ENCODE measurements at regions not wholly inside any gene's neighbourhood (a gene's known extent, or its start where the extent isn't known, plus 50 kb on each side); places are given as distances from the start of the nearest gene placed in this dataset.

GRCh38 chr7:63927261-63927660, 71.4 kb upstream of the ZNF722 start:
- TF ChIP-seq MAX (CRISPR knock-in tag; IDR thresholded peaks at IDR 0.05), result no peak
- TF ChIP-seq CTCF (IDR thresholded peaks at IDR 0.05), result no peak
- TF ChIP-seq GRHL2 (CRISPR knock-in tag; IDR thresholded peaks at IDR 0.05; ENCODE audit: insufficient replicate concordance, severe bottlenecking), result no peak
- TF ChIP-seq JUN (CRISPR knock-in tag; IDR thresholded peaks at IDR 0.05), result no peak
- no peak for TF ChIP-seq PRDM15 (CRISPR knock-in tag; IDR thresholded peaks at IDR 0.05)
- TF ChIP-seq ZNF219 (CRISPR knock-in tag; IDR thresholded peaks at IDR 0.05; ENCODE audit: borderline replicate concordance), result no peak
- TF ChIP-seq CREB1 (CRISPR knock-in tag; IDR thresholded peaks at IDR 0.05), result no peak
- no peak for TF ChIP-seq ZNF121 (CRISPR knock-in tag; IDR thresholded peaks at IDR 0.05)
- TF ChIP-seq SMAD4 (CRISPR knock-in tag; IDR thresholded peaks at IDR 0.05), result no peak
- TF ChIP-seq TP53 (CRISPR knock-in tag; IDR thresholded peaks at IDR 0.05), result no peak
- TF ChIP-seq ESRRA (CRISPR knock-in tag; IDR thresholded peaks at IDR 0.05; ENCODE audit: borderline replicate concordance), result no peak
- no peak for TF ChIP-seq TEAD4 (CRISPR knock-in tag; IDR thresholded peaks at IDR 0.05)
- no peak for TF ChIP-seq ATF3 (CRISPR knock-in tag; conservative IDR thresholded peaks at IDR 0.05)
- TF ChIP-seq SP1 (CRISPR knock-in tag; conservative IDR thresholded peaks at IDR 0.05), result no peak
